ENCODE measurements at regions not wholly inside any gene's neighbourhood (a gene's known extent, or its start where the extent isn't known, plus 50 kb on each side); places are given as distances from the start of the nearest gene placed in this dataset.

GRCh38 chr3:165920984-165921383 is 83.8 kb upstream of the BCHE start (continued):
- TF ChIP-seq SIN3A (IDR thresholded peaks at IDR 0.05; ENCODE audit: borderline replicate concordance in 2 of 2, control insufficient read depth in 1 of 2, low read depth in 2 of 2, low read length in 2 of 2) = no peak
- TF ChIP-seq ZNF217 (CRISPR knock-in tag; IDR thresholded peaks at IDR 0.05) = no peak
- no peak for TF ChIP-seq HMG20A (CRISPR knock-in tag; conservative IDR thresholded peaks at IDR 0.05)
- TF ChIP-seq PATZ1 (CRISPR knock-in tag; IDR thresholded peaks at IDR 0.05; ENCODE audit: borderline replicate concordance) = no peak
- TF ChIP-seq POLR2G (IDR thresholded peaks at IDR 0.05; ENCODE audit: low read depth, low read length) = no peak
- TF ChIP-seq ZNF311 (CRISPR knock-in tag; IDR thresholded peaks at IDR 0.05) = no peak
- no peak for TF ChIP-seq PRPF4 (IDR thresholded peaks at IDR 0.05; ENCODE audit: insufficient read depth, low read depth, low read length, poor library complexity, severe bottlenecking)
- no peak for TF ChIP-seq POLR2A (conservative IDR thresholded peaks at IDR 0.05)
- TF ChIP-seq ZNF12 (CRISPR knock-in tag; IDR thresholded peaks at IDR 0.05) = no peak
- TF ChIP-seq SREBF2 (CRISPR knock-in tag; IDR thresholded peaks at IDR 0.05) = no peak
- TF ChIP-seq PRMT5 (CRISPR knock-in tag; IDR thresholded peaks at IDR 0.05) = no peak
- no peak for TF ChIP-seq CCNT2 (IDR thresholded peaks at IDR 0.05; ENCODE audit: borderline replicate concordance, extremely low read depth, insufficient read length, low read depth, low read length)
- no peak for TF ChIP-seq ZNF785 (CRISPR knock-in tag; IDR thresholded peaks at IDR 0.05)
- no peak for TF ChIP-seq POU5F1 (IDR thresholded peaks at IDR 0.05; ENCODE audit: borderline replicate concordance, low read depth, low read length, partially characterized antibody)
- 0 out of 2 replicates have a peak, but pooled peaks have one; percentile 46 for TF ChIP-seq POLR2AphosphoS5 (IDR thresholded peaks at IDR 0.05; ENCODE audit: control insufficient read depth, insufficient read depth, low read depth, low read length)
- TF ChIP-seq NR1H2 (CRISPR knock-in tag; IDR thresholded peaks at IDR 0.05) = no peak
- TF ChIP-seq ELF4 (CRISPR knock-in tag; IDR thresholded peaks at IDR 0.05) = no peak
- no peak for TF ChIP-seq MNT (conservative IDR thresholded peaks at IDR 0.05)
- no peak for TF ChIP-seq ZNF717 (CRISPR knock-in tag; IDR thresholded peaks at IDR 0.05)
- TF ChIP-seq ZNF75A (CRISPR knock-in tag; IDR thresholded peaks at IDR 0.05) = no peak
- no peak for TF ChIP-seq CHCHD3 (CRISPR knock-in tag; IDR thresholded peaks at IDR 0.05)
- TF ChIP-seq HOMEZ (CRISPR knock-in tag; IDR thresholded peaks at IDR 0.05) = no peak
- no peak for TF ChIP-seq ARID2 (IDR thresholded peaks at IDR 0.05)

Measured in K562 (cell line).